Activated CD4-positive, alpha-beta T cell treated with anti-CD3 and anti-CD28 coated beads, Interleukin-10, Interleukin-2, amounts not matched to agents 100 ng/mL and 50 ng/mL, durations not matched to agents 16 hours and 8 hours (primary cell): ENCODE measurements at regions not wholly inside any gene's neighbourhood (a gene's known extent, or its start where the extent isn't known, plus 50 kb on each side); places are given as distances from the start of the nearest gene placed in this dataset.
"Not testable (repeated sequence)": the region's sequence is repeated elsewhere in the genome, so short reads cannot be mapped to it uniquely, and the experiment has no call there.

ENCODE experiments used
- DNase-seq: peaks from one replicate; pipeline ENCODE4 v3.0.0-alpha.2; 2020

DNA sequence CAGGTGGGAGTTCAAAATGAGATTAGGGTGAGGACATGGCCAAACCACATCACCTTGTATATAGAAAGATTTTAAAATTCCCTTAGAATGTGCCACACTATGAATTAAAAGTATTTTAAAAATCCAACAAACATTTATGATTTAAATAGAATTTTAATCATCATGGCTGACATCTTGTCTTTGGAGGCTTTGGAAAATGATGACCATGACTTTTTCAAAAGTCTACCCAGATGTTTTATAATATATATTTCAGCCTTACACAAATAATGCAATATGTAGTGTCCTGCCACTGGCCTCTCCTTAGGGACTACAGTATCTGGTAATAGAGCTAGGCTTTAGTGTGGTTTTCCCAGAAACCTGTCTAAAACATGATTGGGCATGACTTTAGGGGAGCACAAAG lies 1353.4 kb upstream of the GOT2 start:
- DNase-seq, result no peak

DNA sequence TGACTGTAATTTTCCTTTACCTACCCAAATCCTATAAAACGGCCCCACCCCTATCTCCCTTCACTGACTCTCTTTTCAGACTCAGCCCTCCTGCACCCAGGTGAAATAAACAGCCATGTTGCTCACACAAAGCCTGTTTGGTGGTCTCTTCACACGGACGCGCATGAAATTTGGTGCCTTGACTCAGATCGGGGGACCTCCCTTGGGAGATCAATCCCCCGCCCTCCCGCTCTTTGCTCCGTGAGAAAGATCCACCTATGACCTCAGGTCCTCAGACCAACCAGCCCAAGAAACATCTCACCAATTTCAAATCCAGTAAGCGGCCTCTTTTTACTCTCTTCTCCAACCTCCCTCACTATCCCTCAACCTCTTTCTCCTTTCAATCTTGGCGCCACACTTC lies 1344.7 kb upstream of the GOT2 start:
- DNase-seq, result not testable (repeated sequence)

DNA sequence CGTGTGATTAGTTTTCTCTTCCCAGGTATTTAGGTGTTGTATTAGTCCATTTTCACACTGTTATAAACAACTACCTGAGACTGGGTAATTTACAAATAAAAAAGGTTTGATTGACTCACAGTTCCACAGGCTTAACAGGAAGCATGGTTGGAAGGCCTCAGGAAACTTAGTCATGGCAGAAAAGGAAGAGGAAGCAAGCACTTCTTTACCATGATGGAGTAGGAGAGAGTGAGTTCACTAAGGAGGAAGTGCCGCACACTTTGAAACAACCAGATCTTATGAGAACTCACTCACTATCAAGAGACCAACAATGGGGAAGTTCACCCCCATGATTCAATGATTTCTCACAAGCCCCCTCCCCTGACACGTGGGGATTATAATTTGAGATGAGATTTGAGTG lies 1343.7 kb upstream of the GOT2 start:
- DNase-seq, result no peak

DNA sequence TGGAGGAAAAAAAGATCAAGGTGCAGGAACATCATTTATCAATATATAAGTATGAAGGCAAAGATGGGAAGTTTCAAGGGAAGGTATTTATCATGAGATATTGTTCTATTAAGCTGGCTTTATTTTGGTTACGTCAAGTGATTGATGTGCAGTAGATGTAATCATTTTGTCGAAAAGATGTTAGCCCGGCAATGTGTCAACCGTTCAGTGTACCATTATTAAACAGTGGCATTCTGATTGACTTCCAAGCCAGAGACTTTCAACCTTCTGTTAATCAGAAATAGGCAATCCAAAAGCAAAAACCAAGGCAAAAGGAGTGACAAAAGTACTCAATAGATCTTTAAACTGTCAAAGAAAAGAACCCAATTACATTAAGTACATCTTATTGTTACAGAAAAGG lies 1340.3 kb upstream of the GOT2 start:
- no peak for DNase-seq

DNA sequence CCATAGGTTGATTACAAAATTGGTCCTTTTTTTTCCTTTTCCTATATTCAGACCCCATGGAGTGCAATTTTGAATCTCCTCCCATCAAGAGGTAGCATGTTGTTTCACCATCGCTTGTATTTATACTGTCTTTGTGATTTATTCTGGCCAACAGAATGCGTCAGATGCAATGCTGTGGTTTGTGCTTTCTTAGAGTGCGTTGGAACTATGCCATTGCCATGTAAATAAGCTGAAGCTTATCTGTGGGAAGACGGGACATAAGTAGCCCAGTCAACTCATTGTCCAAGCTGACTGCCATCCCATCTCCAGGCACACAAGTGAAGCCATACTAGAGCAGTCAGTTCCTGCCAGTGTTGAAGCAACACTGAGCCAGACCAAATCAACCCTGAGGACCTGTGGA lies 1339.3 kb upstream of the GOT2 start:
- DNase-seq, result no peak

DNA sequence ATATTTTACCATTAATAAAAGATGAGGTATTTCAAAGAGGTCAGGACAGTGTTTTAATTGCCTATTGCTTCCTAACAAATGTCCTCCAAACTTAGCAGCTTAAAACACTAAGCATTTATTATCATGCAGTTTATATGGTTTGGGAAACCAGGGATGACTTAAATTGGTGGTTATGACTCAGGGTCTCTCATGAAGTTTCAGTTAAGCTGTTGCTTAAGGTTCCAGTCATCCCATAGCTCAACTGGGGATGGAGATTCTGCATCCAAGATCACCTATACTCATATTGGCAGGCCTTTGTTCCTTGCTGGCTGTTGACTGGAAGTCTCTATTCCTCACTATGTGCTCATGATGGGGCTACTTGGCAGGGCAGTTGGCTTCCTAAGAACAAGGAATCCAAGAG lies 1329.9 kb upstream of the GOT2 start:
- DNase-seq, result no peak

DNA sequence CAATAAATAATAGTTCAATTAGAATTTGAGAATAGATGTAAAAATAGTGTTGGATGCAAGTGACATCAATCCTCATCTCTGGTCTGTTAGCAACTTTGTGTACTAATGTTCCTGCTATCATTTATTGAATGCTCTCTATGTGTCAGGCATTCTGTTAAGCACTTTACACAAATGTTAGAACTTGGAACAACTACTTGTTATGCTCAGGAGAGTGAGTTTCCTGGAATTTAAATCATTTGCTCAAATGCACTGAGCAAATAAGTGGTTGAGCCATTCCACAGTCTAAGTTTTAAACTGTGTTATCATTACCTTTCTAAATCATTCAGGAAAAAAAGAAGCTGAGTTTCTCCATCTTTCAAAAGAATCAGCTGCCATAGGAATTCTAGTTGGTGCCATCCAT lies 1327.3 kb upstream of the GOT2 start:
- DNase-seq, result no peak

DNA sequence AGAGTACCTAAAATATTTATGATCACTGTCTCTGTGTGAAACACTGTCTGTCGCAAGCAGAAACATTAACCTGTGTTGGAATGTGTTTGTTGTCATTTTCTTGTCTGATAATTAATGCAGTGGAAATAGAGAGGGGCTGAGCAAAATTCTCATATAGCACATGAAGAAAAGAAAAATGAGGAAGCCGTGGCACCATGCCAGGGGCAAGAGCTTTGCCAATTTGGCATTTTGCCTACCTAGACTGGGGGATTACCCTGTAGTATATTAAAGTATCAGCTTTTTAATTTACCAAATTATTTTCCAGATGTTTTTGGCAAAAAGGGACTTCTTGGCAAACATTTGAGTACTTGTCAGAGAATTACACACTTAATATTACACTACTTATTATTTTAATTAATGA lies 1326.6 kb upstream of the GOT2 start:
- DNase-seq, result no peak

DNA sequence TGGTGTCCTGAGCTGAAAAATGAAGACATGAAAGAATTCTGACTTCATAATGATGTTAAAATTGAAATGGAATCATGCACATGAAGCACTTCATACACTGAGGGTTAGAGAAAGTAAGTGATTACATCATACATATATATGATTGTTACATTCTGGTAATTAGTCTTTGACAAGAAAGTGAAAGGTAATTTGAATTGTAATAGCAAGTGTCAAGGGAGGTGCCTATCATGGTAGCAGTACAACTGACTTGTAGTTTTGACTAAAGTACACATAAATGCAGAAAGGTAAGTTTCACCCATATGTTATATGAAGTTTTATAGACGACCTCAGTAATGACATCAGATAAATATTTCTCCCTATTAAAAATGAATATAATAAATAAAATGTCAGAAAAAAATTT lies 1325.0 kb upstream of the GOT2 start:
- no peak for DNase-seq

DNA sequence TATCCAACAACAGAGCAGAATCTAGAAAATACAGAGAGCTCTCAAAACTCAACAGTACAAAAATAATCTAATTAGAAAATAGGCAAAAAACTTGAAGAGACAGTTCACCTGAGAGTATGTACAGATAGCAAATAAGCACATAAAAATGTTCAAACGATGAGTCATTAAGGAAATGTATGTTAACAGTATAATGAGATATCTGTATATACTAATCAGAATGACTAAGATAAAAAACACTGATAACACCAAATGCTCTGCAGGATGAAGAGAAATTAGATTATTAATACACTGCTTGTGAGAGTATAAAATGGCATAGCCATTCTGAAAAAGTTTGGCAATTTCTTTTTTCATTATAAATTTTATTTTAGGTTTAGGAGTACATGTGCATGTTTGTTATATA lies 1307.6 kb upstream of the GOT2 start:
- DNase-seq, result no peak

DNA sequence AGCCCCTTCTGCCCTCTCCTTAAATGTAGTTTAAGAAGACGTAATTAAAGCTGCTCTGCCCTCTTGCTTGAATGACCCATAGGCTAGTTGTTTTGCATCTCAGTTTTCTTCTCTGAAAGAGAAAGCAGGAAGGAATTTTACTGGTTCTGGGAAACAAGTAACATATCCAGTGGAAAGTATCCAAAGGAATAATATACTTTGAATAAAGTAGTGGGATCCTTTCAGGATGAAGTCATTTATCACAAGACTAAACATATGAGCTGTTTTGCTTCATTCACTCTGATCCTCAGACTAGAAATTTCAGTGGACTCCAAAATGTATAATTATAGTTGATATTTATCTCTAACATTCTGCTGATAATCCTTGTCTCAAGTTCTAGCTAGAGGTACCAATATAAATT lies 1297.6 kb upstream of the GOT2 start:
- no peak for DNase-seq

DNA sequence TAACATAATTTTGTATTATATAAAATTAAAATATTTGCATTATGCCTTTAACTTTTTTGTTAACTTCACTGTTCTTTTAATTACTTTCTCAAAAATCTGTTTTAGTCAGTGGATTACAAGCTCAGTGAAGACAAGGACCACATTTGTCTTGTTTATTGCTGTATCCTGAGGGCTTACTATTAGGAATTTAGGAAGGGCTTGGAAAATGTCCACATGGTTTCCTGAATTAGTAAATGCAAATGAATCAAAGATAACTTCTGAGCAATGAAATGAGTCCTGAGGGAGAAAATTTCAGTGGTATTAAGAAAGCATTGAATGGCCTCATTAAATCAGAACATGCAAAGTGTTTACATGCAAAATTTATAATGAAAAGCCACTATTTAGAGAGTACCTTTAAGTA lies 1293.2 kb upstream of the GOT2 start:
- no peak for DNase-seq

DNA sequence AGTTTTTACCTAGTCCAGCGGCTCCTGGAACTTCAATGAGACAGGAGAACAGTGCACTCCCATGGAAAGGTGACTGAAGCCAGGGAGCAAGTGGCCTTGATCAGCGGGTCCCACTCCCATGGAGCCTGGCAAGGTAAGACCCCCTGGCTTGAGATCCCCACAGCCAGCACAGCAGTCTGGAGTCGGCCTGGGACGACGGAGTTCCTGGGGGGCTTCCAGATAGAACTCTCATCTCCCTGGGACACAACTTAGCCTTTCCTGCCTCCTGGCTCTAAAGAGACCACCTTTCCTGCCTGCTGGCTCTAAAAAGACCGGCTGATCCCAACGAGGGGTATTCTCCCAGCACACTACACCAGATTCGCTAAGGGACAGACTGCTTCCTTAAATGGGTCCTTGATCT lies 1279.0 kb upstream of the GOT2 start:
- DNase-seq, result no peak

DNA sequence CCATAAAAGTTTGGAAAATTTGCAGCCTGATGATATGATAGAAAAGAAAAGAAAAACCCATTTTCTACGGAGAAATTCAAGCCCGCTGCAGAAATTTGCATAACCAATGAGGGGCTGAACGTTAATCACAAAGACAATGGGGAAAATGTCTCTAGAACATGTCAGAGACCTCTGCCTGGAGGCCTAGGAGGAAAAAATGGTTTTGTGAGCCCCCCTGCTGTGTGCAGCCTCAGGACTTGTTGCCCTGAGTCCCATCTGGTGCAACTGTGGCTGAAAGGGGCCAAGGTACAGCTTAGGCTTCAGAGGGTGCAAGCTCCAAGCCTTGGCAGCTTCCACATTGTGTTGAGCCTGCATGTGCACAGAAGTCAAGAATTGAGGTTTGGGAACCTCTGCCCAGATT lies 1267.4 kb upstream of the GOT2 start:
- DNase-seq, result no peak

DNA sequence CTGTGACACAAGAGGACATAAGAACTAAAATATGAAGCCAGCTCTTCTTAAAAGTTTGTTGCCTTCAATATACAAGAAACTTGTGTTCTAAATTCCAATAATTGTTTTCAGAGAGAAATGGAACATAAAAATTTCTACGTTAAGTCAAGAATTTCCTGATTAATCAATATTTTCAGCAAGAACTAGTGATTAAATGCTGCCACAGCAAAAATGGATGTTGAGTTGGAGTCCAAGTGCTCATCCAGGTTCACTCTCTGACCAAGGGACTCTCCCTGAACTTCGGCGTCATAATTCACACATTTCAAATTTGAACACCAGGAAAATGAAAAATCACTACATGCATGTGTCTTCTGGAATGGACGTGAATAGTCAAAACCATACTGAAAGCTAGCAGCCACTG lies 1263.6 kb upstream of the GOT2 start:
- DNase-seq, result no peak

DNA sequence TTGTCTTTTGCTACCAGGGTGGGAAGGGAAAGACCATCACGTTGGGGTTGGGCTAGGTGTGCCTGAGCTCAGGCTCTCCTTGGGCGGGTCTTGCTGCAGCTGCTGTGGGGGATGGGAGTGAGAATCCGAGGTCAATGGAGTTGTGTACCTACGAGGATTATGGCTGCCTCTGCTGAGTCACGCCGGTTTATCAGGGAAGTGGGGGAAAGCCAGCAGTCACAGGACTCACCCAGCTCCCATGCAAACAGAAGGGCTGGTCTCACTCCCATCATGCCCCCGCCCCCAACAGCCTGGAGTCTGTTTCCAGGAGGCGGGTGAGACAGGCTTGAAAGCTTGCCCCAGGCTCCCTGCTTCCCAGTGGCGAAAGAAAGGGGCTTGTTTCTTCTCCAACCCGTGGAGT lies 1259.0 kb upstream of the GOT2 start:
- no peak for DNase-seq

DNA sequence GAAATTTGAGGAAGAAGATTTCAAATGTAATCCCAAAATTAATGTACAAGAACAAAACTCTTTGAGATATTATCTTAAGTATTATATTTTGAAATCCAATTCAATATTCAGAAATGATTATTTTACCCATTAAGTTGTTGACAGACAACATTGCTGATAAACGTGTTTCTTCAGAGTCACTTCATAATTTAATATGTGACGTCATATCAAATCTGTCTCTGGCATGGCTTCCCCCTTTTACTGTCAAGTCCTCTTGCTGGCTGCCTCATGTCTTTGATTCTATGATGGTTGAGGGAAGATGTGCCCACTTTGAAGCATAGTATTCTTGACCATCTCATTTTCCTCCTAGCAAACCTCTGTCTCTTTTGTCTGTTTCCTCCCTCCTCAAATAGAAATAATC lies 1257.1 kb upstream of the GOT2 start:
- DNase-seq, result no peak

DNA sequence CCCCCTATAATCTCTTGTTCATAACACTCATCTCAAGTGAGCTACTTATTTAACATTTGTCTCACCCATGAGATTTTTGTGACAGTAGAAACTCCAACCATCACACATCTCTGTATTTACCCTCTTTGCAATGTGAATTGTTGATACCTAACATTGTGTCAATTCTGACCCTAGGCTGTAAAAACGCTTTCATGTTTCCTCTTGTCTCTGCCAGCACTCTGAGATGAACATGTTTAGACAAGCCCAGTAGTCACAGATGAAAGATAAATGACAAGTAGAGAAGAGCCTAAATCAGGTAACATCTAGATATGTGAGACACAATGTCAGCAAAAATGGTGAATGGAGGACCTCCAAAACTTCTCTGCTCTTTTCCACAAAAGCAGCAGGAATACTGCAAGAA lies 1254.5 kb upstream of the GOT2 start:
- DNase-seq, result no peak

DNA sequence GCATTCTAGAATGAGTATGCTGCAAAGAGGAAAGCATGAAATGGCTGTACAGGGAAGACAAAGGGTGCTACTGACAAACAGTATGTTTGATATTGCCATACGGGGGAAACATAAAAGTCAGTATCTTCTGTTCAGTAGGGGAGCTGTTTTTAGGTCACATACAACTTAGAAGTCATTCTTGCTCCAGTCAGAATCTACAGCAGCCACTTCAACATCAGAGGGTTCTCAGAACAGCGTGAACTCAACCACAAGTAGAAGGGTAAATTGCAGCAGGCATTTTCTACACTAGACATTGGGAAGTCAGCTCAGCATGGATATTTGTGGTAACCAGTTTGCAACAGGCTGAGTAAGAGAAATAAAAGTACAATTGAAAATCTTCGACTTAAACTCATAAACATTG lies 1241.8 kb upstream of the GOT2 start:
- DNase-seq, result no peak

DNA sequence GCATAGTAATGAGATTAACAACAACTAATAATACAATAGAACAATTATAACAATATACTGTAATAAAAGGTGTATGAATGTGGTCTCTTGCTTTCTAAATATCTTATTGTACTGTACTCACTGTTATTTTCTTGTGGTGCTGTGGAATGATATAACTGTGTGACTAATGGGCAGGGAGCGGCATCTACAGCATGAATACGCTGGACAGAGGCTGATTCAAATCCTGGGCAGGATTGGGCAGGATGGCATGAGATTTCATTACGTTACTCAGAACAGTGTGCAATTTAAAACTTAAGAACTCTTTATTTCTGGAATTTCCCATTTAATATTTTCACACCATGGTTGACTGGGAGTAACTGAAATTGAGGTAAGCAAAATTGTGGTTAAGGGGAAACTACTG lies 1239.8 kb upstream of the GOT2 start:
- DNase-seq, result no peak

DNA sequence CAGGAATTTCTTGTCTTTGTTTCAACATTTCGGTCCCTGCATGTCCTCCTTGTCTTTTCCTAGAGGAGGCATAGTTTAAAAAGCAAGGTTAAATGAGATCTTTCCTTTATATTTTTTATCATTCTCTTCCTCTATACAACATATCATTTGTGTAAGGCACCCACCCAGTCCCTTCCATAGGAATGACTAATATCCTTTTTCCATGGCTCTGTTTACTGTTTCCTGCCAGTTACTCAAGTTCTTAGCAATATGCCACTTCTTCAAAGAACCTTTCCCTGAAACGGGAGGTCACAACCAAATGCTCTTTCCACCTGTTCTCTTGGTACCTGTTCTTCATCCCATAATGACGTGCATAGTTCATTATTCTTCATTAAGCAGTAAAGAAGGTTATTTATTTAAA lies 1237.1 kb upstream of the GOT2 start:
- DNase-seq, result no peak

DNA sequence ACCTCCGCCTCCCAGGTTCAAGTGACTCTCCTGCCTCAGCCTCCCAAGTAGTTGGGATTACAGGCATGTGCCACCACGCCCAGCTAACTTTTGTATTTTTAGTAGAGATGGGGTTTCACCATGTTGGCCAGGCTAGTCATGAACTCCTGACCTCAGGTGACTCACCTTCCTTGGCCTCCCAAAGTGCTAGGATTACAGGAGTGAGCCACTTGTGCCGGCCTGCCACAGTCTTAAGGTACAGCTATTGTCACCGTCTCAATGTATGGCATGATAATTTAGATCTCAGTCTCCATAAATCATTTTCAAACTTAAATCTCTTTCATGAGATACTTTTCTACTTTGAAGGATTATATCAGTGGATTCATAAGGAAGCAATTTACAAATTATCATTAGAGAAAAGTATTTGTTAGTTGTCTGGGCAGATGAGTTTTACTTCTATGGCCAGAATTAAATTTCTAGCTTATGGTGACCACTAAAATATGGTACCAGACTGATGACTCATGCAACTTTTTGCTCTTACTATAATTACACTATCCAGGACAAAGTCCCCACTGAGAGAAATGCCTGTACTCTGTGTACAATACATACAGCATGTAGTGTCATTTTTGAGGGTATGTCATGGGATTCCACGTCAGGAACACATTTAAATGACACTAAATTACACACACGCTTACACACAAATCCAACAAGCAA lies 1230.3 kb upstream of the GOT2 start:
- no peak for DNase-seq

DNA sequence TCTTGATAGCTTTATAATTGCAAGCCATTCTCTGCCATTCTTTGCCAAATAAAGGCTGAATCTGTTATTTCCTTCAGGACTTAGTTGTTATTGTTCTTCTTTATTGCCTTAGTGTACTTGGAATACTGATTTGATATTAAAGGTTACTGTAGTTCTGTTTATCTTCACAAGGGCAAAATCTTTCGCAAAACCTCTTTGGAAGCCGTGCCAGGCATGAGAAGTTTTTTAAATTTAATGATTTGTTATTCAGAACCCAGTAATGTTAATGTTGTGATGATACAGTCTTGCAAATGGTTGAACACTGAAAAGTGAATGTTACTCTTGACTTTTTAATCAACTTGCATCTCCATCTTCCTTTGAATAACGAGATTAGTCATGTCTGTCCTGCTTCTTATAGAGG lies 1225.2 kb upstream of the GOT2 start:
- DNase-seq, result no peak

DNA sequence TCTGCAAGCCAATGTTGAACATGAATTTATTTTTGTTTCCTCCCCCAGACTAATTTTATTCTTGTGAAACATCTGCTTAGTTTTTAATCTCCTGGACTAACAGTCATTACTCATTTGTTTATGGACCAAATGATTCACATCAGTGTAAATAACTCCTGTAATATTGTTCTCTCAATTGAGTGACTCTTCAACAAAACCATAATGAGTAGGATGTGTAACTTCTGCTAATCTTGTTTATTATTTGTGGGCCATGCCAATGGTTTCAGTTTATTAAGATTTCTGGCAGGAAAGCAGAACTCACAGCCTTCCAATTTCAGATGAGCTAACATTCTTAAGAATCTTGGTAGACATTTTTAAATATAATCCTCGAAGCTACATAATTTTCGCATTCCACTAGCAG lies 1216.3 kb upstream of the GOT2 start:
- no peak for DNase-seq

DNA sequence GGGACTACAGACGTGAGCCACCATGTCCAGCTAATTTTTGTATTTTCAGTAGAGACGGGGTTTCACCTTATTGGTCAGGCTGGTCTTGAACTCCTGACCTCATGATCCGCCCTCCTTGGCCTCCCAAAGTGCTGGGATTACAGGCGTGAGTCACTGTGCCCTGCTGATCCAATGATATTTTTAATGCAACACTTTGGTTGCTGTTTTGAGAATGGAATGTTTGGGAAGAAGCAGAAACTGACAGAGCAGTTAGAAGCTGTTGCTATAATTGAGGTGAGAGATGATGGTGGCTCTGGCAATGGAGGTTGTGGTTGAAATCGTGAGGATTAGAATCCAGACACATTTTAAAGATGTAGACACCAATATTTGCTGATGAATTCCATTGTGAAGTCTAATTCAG lies 1209.9 kb upstream of the GOT2 start:
- DNase-seq, result not testable (repeated sequence)

DNA sequence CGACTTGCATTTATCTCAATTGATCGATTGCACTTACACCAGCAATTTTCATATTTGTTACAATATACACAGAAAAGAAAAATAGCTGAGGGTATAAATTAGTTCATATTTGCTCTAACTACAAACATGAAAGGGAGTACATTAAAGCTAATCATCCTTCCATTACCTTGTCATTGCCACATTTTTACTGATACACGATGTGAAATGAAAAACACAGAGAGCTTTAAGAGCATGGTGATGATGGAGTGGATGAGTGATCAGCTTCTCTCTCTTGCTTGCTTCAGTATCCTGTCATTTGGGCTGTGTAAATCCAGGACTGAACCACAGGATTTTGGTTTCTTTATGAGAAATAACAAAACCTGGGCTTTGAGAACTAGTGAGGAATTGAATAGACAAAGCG lies 1207.5 kb upstream of the GOT2 start:
- DNase-seq, result no peak
